Lung (tissue), 11 donors: ENCODE measurements at regions not wholly inside any gene's neighbourhood (a gene's known extent, or its start where the extent isn't known, plus 50 kb on each side); places are given as distances from the start of the nearest gene placed in this dataset.

Experiments
- ATAC-seq: fragments of 200-7000 bp; cut with Tn5 transposase; one replicate; pipeline ENCODE4 v1.9.1; 2020; ENCODE audit warnings: moderate number of reproducible peaks; ENCODE audit not compliant: insufficient read depth, low FRiP score
- DNase-seq, 3 donors: peaks; one replicate each; pipeline ENCODE4 v3.0.0-alpha.2; 2013 to 2017
- H3K27ac ChIP-seq, 2 donors: one replicate each; pipeline ENCODE4 v1.5.1; 2013; ENCODE audit warnings: mild to moderate bottlenecking in 2 of 2, moderate library complexity in 2 of 2, control low read depth in 1 of 2, inconsistent platforms in 1 of 2, low read depth in 1 of 2, low read length in 1 of 2
- H3K27me3 ChIP-seq, 3 donors: one replicate each; pipeline ENCODE4 v1.5.1; 2013; ENCODE audit warnings: low read length in 2 of 3; ENCODE audit not compliant: control insufficient read depth in 3 of 3, insufficient read depth in 3 of 3
- H3K36me3 ChIP-seq, 4 donors: one replicate each; pipeline ENCODE4 v1.5.1; 2013; ENCODE audit warnings: low read length in 4 of 4, mild to moderate bottlenecking in 1 of 4, moderate library complexity in 1 of 4; ENCODE audit not compliant: control insufficient read depth in 4 of 4, insufficient read depth in 4 of 4
- H3K4me1 ChIP-seq, 5 donors: one replicate each; pipeline ENCODE4 v1.5.1; 2013; ENCODE audit warnings: low read length in 5 of 5, mild to moderate bottlenecking in 2 of 5, moderate library complexity in 1 of 5; ENCODE audit not compliant: control insufficient read depth in 5 of 5, insufficient read depth in 5 of 5
- H3K4me3 ChIP-seq: one replicate; pipeline ENCODE4 v1.5.1; 2013; ENCODE audit warnings: mild to moderate bottlenecking, control low read depth, moderate library complexity
- H3K9ac ChIP-seq, 2 donors: one replicate each; pipeline ENCODE4 v1.5.1; 2013; ENCODE audit warnings: low read length in 2 of 2, control low read depth in 1 of 2; ENCODE audit not compliant: insufficient read depth in 1 of 2
- H3K9me3 ChIP-seq, 4 donors: one replicate each; pipeline ENCODE4 v1.5.1; 2013; ENCODE audit warnings: low read length in 3 of 4, mild to moderate bottlenecking in 1 of 4, moderate library complexity in 1 of 4; ENCODE audit not compliant: control insufficient read depth in 4 of 4, insufficient read depth in 3 of 4
- WGBS, 2 donors: extraction: QIAGEN DNeasy Blood & Tissue Kit; methylation state at CpG; one replicate each; pipeline ENCODE4 v1.1.7; 2013; 5-methylcytosine and 5-hydroxymethylcytosine counted together
- TF ChIP-seq, protein P1 (sequence below): IDR thresholded peaks from 2 replicates; pipeline ENCODE4 v1.5.1; 2012; ENCODE audit warnings: mild to moderate bottlenecking; ENCODE audit errors: control extremely low read depth, extremely low read depth
- donor health status: control.
- donor health status: control.
- donor health status: Bipolar disorder and iron deficiency.
- donor health status: healthy.
- donor health status: DM: yes; HTN: yes; CAD: no.

DNA sequence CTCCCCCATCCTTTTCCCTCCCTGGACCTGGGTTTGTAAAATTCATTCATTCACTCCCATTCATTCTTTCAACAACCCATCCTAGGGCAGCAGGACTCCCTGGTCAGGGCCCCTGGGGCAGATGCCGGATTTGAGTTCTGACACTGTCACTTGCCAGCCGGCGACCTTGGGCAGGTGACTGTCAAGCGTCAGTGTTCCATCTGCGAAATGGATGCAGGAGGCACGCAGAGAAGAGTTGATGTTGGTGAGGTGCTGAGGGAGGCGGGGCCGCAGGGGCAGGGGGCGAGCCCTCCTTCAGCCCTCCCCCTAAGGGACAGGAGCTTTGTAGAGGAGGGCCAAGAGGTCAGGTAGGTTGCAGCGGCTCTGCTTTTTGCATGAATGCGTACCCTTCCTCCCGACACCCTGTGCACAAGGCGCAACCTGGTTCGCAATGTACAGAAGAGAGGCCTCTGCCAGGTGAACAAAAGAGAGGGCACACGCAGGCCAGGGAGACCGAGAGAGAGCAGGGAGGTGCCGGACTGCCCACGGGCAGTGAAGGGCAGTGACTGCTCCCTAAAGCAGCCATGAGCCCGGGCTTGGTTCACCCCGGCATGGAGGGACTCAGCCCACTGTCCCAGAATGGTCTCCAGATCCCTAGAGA is 128.1 kb downstream of the BARX1 start:
- H3K27ac ChIP-seq = no peak overlapping the region
- no peak for ATAC-seq
- H3K9me3 ChIP-seq = peaks cover 0 to 3% (median 0%) of the 10 kb centered on the region in 4 donors
- DNase-seq = no peak
- H3K4me1 ChIP-seq = peaks cover 0 to 22% (median 2%) of the 10 kb centered on the region in 5 donors
- TF ChIP-seq, protein P1, sequence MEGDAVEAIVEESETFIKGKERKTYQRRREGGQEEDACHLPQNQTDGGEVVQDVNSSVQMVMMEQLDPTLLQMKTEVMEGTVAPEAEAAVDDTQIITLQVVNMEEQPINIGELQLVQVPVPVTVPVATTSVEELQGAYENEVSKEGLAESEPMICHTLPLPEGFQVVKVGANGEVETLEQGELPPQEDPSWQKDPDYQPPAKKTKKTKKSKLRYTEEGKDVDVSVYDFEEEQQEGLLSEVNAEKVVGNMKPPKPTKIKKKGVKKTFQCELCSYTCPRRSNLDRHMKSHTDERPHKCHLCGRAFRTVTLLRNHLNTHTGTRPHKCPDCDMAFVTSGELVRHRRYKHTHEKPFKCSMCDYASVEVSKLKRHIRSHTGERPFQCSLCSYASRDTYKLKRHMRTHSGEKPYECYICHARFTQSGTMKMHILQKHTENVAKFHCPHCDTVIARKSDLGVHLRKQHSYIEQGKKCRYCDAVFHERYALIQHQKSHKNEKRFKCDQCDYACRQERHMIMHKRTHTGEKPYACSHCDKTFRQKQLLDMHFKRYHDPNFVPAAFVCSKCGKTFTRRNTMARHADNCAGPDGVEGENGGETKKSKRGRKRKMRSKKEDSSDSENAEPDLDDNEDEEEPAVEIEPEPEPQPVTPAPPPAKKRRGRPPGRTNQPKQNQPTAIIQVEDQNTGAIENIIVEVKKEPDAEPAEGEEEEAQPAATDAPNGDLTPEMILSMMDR = no peak
- H3K9ac ChIP-seq = no peak overlapping the region
- H3K27me3 ChIP-seq = no peaks in the 10 kb centered on the region
- no peaks in the 10 kb centered on the region for H3K36me3 ChIP-seq
- 32 to 37% methylated on average over 19 to 20 of the region's 20 CpGs for WGBS, 2 donors
- H3K4me3 ChIP-seq = no peak overlapping the region

GRCh38 chr9:93826209-93826608 is 128.9 kb downstream of the BARX1 start:
- no peak for DNase-seq
- TF ChIP-seq, protein P1 = no peak
- peaks cover 0 to 2% (median 0%) of the 10 kb centered on the region in 3 donors for H3K27me3 ChIP-seq

DNA sequence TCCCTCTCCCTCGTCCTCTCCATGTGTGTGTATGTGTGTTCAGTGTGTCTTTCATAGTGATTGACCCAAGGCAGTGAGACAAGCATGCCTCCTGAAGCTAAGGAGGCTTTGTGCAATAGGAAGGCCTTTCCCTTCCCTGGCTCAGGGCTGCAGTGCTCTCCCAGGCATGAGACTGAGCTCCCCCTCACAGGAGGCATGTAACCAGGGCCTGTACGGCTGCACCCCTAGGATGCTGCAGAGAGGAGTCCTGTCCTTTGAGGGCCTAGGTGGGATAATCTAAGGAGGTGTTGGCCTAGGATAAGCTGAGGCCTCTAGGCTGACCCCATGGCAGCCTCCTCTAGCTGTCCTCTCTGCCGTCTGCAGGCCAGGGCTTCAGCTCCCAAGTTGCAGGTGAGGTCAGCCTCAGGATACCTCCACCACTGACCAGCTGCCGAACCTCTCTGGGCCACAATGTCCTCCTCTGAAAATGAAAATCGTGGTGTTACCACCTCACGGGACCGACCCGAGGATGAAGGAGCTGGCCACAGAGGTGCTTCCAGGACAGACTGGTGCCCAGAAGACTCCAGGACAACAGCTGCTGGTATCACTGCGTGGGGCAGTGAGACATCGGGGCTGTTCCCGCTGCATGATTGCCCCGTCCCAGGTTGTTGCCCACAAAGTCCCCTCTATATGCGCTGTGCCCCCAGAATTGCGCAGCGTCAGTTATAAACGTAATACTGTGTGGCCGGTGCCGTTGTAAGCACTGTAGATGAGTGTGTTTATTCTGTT is 129.6 kb downstream of the BARX1 start:
- H3K4me1 ChIP-seq = peaks cover 0 to 22% (median 2%) of the 10 kb centered on the region in 5 donors
- TF ChIP-seq, protein P1 = no peak
- H3K4me3 ChIP-seq = no peak overlapping the region
- peaks cover 0 to 2% (median 0%) of the 10 kb centered on the region in 3 donors for H3K27me3 ChIP-seq
- no peak overlapping the region for H3K9ac ChIP-seq
- H3K9me3 ChIP-seq = peaks cover 0 to 7% (median 0%) of the 10 kb centered on the region in 4 donors
- no peaks in the 10 kb centered on the region for H3K36me3 ChIP-seq
- WGBS, 2 donors = 86 to 87% methylated on average over 18 of the region's 18 CpGs
- ATAC-seq (no peak), DNase-seq (no peak)
- H3K27ac ChIP-seq = no peak overlapping the region

More at GRCh38 chr9:93826209-93826608, 128.9 kb downstream of the BARX1 start:
- WGBS, 2 donors = 24 to 25% methylated on average over 36 of the region's 36 CpGs
- Histone ChIP-seq H3K27ac (no peak overlapping the region), H3K4me1 (peaks cover 0 to 22% (median 2%) of the 10 kb centered on the region in 5 donors), H3K4me3 (no peak overlapping the region), H3K36me3 (no peaks in the 10 kb centered on the region), H3K9me3 (peaks cover 0 to 5% (median 0%) of the 10 kb centered on the region in 4 donors), H3K9ac (no peak overlapping the region)
- ATAC-seq = no peak
